ENCODE measurements at regions not wholly inside any gene's neighbourhood (a gene's known extent, or its start where the extent isn't known, plus 50 kb on each side); places are given as distances from the start of the nearest gene placed in this dataset.

DNA sequence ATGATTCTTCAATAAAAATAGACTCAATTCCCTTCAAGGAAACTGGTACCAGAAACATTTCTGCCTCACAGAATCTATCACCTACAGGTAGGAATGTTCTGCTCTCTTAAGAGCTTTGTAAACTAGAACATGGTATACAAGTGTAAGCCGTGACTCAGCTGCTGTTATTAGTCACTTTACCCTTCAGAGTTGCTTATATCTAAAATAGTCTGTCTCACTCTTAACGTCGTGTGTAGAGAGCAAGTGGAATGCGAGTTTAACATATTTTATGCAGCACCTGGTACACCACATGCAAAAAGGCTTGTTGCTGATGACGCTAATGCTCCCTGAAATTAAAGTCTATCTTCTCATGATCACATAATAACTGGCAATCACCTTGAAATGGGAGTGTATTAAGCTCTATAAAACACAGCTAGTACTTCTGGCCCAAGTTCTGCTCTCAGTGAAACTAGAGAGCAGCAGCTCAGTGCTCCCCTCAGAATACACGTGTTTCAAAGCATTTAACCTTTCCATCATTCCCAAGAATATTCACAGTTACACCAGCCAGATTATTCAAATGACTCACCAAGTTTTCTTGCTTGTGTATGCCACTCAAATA, 420.0 kb downstream of the ZEB2 start:
- no peak for DNase-seq (ENCODE audit: insufficient read length)
- TF ChIP-seq POLR2A (IDR thresholded peaks at IDR 0.05; ENCODE audit: low read depth, low read length) (no peak), TAF1 (IDR thresholded peaks at IDR 0.05; ENCODE audit: borderline replicate concordance, low read depth, low read length) (no peak), POLR2AphosphoS5 (IDR thresholded peaks at IDR 0.05; ENCODE audit: low read depth, low read length) (no peak)
- peak; percentile 57 for FAIRE-seq

DNA sequence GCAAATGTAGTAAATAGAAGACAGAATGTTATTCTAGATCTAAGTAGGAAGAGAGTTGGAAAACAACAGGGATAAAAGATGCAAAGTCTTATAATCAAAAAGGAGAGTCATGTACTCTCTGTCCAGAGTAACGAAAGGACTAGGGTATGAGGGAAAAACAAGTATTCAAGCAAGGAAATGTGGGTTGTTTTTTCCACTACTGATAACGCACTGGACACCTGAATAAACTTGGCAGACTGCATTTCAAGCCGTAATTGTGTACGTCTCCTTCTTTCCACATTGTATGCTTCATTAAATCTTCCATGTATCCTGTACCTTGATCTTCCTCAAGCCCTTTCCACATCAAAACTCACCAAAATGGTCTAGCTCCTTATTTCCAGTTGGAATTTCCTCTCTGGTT, 420.6 kb downstream of the ZEB2 start:
- no peak for DNase-seq (ENCODE audit: insufficient read length)
- TF ChIP-seq TAF1 (IDR thresholded peaks at IDR 0.05; ENCODE audit: borderline replicate concordance, low read depth, low read length), result no peak
- TF ChIP-seq POLR2A (IDR thresholded peaks at IDR 0.05; ENCODE audit: low read depth, low read length), result no peak
- TF ChIP-seq POLR2AphosphoS5 (IDR thresholded peaks at IDR 0.05; ENCODE audit: low read depth, low read length), result no peak
- FAIRE-seq, result no peak

DNA sequence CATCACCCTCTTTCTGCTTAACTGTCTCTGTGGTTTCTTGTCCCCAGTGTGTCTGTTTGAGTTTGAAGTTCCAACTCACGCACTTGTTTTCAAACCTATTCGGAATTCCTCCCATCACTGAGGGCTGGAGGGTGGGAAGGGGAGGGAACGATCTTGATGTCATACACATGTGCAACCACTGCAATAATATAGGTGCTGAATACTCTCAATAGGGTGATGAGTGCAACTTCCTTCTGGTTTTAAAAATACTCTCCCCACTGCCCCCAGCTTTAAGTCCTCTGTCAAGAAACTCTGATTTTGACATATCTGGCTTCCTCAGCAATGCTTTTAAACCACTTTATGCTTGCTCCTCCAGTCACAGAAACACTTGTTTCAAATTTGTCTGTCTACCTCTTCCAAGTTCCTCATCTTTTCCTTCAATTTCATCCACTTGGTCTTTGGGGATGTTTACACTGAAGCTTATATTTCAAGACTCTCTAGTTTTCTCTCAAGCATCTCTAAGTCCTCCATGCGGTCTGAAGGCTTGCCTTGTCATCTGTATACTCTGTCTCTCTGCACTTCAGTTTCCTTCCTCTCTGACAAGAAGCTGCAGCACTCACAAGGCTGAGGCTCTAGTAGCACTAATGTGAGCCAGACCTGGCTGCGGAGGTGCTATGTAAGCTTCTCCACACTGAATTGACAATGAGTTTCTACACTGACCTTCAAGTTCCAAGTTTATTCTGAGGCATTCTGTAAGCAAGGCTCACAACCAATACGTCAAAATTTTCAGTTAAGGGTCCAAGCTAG, 422.3 kb downstream of the ZEB2 start:
- peak; percentile 65 for FAIRE-seq
- TF ChIP-seq POLR2AphosphoS5 (IDR thresholded peaks at IDR 0.05; ENCODE audit: low read depth, low read length) (no peak), TAF1 (IDR thresholded peaks at IDR 0.05; ENCODE audit: borderline replicate concordance, low read depth, low read length) (no peak), POLR2A (IDR thresholded peaks at IDR 0.05; ENCODE audit: low read depth, low read length) (no peak)
- DNase-seq (ENCODE audit: insufficient read length), result no peak

DNA sequence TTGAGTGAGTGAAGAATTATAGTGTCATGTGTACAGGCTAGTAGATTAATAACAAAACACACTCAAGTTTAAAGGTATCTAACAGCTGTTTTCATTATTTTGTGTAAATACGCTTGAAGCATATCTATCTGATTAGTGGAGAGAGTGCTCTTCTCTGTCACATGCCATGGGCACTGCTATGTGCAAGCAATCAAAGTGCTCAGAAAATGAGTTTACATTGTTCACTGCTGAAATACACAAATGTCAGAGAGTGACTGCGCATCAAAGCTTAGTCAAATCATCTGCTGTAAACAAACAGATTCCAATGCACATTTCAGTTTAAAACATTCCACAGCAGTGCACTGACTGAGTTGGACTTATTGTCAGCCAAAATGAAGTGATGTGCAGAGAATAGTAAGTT, 423.4 kb downstream of the ZEB2 start:
- no peak for FAIRE-seq
- TF ChIP-seq POLR2A (IDR thresholded peaks at IDR 0.05; ENCODE audit: low read depth, low read length) (no peak), TAF1 (IDR thresholded peaks at IDR 0.05; ENCODE audit: borderline replicate concordance, low read depth, low read length) (no peak), POLR2AphosphoS5 (IDR thresholded peaks at IDR 0.05; ENCODE audit: low read depth, low read length) (no peak)
- DNase-seq (ENCODE audit: insufficient read length), result no peak

DNA sequence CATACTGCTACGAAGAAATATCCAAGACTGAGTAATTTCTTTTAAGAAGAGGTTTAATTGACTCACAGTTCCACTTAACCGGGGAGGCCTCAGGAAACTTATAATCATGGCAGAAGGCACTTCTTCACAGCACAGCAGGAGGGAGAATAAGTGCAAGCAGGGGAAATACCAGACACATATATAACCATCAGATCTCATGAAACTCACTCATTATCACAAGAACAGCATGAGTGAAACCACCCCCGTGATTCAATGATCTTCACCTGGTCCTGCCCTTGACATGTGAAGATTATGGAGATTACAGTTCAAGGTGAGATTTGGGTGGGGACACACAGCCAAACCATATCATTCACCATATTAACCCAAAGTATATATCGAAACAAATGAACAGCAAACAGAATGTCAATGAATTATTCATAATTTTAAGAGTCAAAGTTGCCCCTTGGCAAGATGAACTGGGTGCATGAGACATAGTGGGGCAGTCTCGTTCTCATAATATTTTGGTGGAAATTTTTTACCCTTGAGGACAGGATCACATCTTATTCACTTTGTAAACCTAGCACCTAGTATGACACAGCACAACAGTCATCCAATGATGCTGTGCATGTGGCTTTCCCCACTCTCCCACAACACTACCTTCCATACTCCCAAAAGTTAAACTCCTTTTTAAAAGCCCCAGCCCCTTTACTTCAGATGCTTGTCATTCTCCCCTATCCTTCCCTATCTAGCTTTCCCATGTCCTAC, 425.3 kb downstream of the ZEB2 start:
- FAIRE-seq (no peak), DNase-seq (ENCODE audit: insufficient read length) (no peak)
- TF ChIP-seq TAF1 (IDR thresholded peaks at IDR 0.05; ENCODE audit: borderline replicate concordance, low read depth, low read length) (no peak), POLR2AphosphoS5 (IDR thresholded peaks at IDR 0.05; ENCODE audit: low read depth, low read length) (no peak), POLR2A (IDR thresholded peaks at IDR 0.05; ENCODE audit: low read depth, low read length) (no peak)

DNA sequence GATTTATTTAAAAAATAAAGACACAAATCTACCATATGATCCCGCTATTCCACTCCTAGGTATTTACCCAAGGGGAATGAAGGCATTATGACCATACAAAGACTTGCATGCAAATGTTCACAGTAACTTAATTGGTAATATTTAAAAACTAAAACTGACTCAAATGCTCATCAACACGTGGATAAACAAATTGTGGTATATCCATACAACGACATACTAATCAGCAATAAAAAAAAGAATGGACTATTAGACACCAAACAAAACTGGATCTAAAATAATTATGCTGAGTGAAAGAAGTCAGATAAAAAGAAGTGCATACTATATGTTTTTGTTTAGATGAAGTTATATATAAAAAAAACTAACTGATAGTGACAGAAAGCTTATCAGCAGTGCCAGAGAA, 428.3 kb downstream of the ZEB2 start:
- DNase-seq (ENCODE audit: insufficient read length) (no peak), FAIRE-seq (no peak)
- TF ChIP-seq POLR2A (IDR thresholded peaks at IDR 0.05; ENCODE audit: low read depth, low read length), result no peak
- no peak for TF ChIP-seq TAF1 (IDR thresholded peaks at IDR 0.05; ENCODE audit: borderline replicate concordance, low read depth, low read length)
- TF ChIP-seq POLR2AphosphoS5 (IDR thresholded peaks at IDR 0.05; ENCODE audit: low read depth, low read length), result no peak

DNA sequence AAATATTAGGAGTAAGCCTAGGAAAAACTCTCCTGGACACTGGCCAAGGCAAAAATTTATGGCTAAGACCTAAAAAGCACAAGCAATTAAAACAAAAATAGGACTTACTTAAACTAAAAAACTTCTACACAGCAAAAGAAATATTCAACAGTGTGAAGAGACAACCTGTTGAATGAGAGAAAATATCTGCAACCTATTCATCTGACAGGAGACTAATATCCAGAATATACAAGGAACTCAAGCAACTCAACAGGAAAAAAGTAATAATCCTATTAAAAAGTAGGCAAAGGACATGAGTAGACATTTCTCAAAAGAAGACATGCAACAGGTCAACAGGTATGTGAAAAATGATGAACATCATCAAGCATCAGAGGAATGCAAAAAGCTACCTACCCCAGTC, 431.1 kb downstream of the ZEB2 start:
- no peak for DNase-seq (ENCODE audit: insufficient read length)
- TF ChIP-seq POLR2AphosphoS5 (IDR thresholded peaks at IDR 0.05; ENCODE audit: low read depth, low read length) (no peak), POLR2A (IDR thresholded peaks at IDR 0.05; ENCODE audit: low read depth, low read length) (no peak), TAF1 (IDR thresholded peaks at IDR 0.05; ENCODE audit: borderline replicate concordance, low read depth, low read length) (no peak)
- no peak for FAIRE-seq

DNA sequence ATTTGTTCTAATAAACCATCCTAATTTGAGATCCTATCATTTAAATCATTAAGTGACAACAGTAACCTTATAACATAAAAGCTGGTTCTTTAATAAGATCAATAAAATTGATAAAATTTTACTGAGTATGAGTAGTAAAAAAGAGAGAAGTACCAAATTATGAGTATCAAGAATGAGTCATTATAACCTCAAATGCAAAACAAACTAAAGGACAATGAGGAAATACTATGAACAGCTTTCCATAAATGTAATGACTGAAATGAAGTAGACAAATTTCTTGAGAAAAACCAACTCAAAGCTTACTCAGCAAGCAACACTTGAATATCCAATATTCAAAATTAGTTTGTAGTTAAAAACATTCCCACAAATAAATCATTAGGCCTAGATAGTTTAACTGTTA, 433.0 kb downstream of the ZEB2 start:
- DNase-seq (ENCODE audit: insufficient read length), result no peak
- TF ChIP-seq TAF1 (IDR thresholded peaks at IDR 0.05; ENCODE audit: borderline replicate concordance, low read depth, low read length), result no peak
- no peak for TF ChIP-seq POLR2A (IDR thresholded peaks at IDR 0.05; ENCODE audit: low read depth, low read length)
- no peak for TF ChIP-seq POLR2AphosphoS5 (IDR thresholded peaks at IDR 0.05; ENCODE audit: low read depth, low read length)
- FAIRE-seq, result no peak

DNA sequence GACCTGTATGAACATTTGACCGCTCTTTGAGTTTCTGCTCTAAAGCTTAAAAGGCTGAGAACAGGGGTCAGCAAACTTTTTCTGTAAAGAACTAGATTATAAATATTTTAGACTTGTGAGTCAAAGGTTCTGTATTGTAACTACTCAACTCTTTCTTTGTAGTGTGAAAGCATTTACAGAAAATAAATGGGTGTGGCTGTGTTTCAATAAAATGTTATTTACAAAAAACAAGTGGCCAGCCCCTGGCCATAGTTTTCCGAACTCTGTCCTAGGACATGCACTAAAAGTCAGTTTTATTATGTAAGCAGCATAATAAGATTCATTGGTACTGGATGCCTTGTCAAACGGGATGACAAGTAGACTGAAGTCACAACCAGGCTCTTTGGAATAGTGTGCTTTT, 434.9 kb downstream of the ZEB2 start:
- DNase-seq (ENCODE audit: insufficient read length) (no peak), FAIRE-seq (no peak)
- no peak for TF ChIP-seq POLR2A (IDR thresholded peaks at IDR 0.05; ENCODE audit: low read depth, low read length)
- no peak for TF ChIP-seq TAF1 (IDR thresholded peaks at IDR 0.05; ENCODE audit: borderline replicate concordance, low read depth, low read length)
- TF ChIP-seq POLR2AphosphoS5 (IDR thresholded peaks at IDR 0.05; ENCODE audit: low read depth, low read length), result no peak

DNA sequence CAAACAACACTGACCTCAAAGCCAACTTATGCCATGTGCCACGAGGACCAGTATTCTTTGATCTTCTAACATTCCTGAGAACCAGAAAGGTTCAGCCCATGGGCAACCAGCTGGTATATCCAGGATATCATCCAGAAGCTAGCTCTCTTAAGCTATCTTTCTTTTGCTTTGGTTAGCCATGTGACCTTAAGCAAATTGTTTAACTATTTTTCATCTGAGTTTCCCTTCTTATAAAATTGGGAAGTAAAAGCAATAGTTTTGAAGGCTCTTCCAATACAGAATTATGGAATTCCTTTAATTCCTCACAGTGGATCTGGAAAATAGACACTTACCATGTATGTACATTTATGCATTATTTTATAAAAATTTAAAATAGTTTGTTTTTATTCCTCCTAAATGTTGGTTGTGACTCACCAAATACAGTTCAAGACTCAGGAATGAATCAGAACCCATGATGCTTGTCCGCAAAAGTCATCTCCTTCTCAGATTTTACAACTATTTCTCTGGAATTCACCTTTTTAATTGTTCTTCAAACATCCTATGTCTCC, 435.7 kb downstream of the ZEB2 start:
- FAIRE-seq (no peak), DNase-seq (ENCODE audit: insufficient read length) (no peak)
- no peak for TF ChIP-seq TAF1 (IDR thresholded peaks at IDR 0.05; ENCODE audit: borderline replicate concordance, low read depth, low read length)
- TF ChIP-seq POLR2A (IDR thresholded peaks at IDR 0.05; ENCODE audit: low read depth, low read length), result no peak
- TF ChIP-seq POLR2AphosphoS5 (IDR thresholded peaks at IDR 0.05; ENCODE audit: low read depth, low read length), result no peak

DNA sequence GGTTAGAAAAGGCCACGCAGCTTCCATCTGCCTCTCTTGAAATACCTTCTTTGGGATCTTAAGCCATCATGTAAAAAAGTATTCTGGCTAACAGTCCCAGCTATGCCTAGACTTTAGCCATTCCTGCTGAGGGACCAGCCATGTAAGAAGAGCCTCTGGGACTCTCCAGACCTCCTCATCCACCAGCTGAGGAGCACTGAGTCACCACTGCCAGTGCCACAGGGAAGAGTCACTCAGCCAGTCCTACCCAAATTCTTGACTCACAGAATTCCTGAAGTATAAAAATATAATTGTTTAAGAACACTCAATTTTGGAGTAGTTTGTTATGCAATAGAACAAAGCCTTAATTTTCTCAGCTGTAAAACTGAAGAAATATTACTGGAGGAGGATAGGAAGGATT, 436.7 kb downstream of the ZEB2 start:
- no peak for FAIRE-seq
- DNase-seq (ENCODE audit: insufficient read length), result no peak
- TF ChIP-seq POLR2A (IDR thresholded peaks at IDR 0.05; ENCODE audit: low read depth, low read length), result no peak
- no peak for TF ChIP-seq POLR2AphosphoS5 (IDR thresholded peaks at IDR 0.05; ENCODE audit: low read depth, low read length)
- no peak for TF ChIP-seq TAF1 (IDR thresholded peaks at IDR 0.05; ENCODE audit: borderline replicate concordance, low read depth, low read length)
